GM18505 (cell line): ENCODE measurements at regions not wholly inside any gene's neighbourhood (a gene's known extent, or its start where the extent isn't known, plus 50 kb on each side); places are given as distances from the start of the nearest gene placed in this dataset.

Experiments
- ATAC-seq: cut with Tn5 transposase; IDR thresholded peaks from one replicate; pipeline ENCODE4 v1.9.1; 2021; ENCODE audit not compliant: unreplicated experiment
- POLR2A ChIP-seq: IDR thresholded peaks from 4 replicates; pipeline ENCODE4 v1.6.1; 2011; ENCODE audit warnings: borderline replicate concordance; ENCODE audit not compliant: insufficient read depth, insufficient read length; ENCODE audit errors: extremely low read depth

DNA sequence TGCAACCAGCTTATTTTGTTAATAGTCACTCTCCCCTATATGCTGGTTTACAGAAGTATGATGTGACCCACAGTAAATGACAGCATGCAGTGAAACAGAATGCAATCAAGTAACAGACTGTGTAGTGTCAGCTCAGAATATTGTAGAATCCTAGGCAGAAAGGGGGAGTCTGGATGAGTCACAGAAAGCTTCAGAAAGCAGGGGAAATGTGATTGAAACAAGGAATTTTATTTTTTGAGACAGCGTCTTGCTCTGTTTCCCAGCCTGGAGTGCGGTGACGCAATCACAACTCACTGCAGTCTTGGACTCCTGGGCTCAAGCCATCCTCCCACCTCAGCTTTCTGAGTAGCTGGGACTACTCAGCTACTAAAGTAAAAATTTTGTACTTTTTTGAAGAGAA lies 188.3 kb upstream of the FOXN2 start:
- TF ChIP-seq POLR2A: no peak
- ATAC-seq: no peak

DNA sequence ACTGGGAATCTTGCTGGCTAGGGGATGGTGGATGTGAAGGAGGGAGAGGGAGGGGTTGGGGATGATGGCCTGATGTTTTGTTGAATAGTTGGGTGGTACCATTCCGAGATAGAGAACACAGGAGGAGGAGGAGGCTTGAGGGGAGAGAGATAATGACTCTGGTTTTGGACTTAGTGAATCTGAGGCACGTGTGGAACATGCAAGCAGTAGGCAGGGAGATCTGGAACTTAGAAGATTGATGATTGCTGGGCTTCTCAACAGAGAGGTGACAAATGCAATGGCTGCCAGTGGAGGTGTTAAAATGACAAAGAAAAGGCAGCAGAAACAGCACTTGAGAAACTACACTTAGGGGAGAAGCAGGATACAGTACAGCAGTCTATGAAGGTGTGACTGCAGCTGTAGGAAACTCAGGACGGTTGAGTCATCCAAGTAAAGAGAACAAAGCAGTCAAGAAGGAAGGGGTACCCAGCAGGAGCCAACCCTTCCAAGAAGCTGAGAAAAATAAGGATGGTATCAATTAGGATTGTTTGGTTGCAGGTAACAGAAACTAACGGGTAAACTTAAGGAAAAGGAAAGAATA lies 186.8 kb upstream of the FOXN2 start:
- no peak for ATAC-seq

DNA sequence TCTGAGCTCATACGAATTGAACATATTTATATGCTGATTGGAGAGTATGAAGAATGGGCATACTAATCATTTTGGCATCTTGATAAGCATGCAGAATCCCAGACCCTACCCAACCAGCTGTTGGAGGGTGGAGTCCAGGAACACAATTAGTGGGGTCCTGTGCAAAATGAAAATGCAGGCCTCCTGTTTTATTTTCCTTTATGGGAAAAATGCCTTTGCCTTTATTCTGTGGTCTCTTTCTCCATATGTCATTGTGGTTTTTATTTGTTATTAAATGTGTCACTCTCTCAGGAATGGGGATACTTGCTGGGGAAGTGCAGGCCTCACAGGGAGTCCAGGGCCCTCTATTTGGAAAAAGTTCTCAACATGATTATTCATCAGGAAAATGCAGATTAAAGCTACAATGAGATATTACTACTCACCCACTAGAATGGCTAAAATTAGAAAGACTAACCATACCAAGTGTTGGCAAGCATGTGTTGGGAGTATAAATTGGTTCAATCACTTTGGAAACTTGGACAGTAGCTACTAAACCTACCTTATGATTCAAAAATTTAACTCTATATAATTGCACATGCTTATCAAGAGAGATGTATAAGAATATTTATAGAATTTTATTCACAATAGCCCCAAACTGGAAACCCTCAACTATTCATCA lies 185.1 kb upstream of the FOXN2 start:
- ATAC-seq: no peak

More for the DNA sequence above, 186.8 kb upstream of the FOXN2 start:
- TF ChIP-seq POLR2A: no peak

DNA sequence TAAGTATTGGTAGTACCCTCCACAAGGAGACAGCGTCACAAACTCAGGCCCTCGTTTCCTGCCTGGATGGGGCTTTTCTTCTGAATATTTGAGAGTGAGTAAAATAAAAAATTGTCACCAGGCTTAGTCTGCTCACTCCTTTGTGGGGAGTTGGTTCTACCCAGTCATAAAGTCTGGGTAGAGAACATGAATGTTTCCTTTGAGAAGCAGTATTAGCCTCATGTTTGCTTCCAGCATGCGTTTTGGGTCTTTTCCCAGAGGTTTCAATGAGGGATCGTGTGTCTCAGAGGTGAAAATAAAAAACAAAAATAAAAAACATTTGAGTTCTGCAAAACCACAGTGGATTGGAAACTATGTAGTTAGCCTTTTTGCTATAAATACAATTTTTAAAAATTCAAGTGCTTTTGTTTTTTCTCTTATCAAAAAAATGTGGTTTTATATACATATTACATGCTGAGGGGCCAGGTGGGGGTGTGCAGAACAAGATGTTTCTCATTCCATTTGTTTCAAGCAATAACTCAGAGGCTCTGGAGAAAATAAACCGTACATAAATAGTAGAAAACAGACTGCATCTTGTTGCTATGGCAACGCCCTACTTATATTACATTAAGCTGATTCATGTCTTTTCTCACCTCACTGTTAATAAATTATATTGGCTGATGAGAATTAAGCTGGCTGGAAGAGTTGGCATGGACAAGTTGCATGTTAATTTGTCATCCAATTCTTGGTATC lies 182.8 kb upstream of the FOXN2 start:
- TF ChIP-seq POLR2A: no peak
- ATAC-seq: no peak

More for the DNA sequence above, 185.1 kb upstream of the FOXN2 start:
- no peak for TF ChIP-seq POLR2A

DNA sequence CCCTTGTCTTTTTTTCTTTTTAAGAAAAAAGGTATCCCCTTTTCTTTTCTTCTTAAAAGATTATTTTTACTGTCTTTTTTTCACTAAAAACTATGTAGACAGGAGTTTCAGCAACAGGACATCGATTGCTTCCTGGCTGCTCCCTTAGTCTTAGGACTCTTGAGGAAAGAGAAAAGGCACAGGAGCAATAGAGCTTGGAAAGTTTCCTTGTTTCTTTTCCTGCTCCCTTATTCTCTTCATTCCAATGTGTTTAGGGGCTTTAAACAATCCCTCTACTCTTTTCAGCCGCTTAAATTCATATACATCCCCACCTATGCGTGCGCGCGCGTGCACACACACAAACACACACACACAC lies 182.2 kb upstream of the FOXN2 start:
- TF ChIP-seq POLR2A: no peak
- no peak for ATAC-seq

DNA sequence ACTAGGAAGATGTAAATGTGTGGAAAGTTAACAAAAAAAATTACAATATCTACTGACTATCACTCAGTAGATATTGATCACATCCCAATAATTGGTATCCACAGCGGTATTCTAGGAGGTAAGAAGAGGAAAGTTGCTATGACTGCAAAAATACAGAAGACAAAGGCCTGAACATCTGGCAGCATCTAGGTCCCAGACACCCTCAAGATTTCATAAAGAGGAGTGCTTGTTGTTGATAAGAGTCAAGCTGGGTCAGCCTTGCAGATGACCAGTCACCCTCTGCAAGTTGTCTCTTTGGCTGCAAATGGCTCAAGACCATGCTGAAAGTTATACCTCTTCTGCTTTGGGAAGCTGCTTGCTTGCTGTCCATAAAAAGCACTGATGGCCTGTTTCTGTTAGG lies 179.8 kb upstream of the FOXN2 start:
- ATAC-seq: no peak
- no peak for TF ChIP-seq POLR2A

DNA sequence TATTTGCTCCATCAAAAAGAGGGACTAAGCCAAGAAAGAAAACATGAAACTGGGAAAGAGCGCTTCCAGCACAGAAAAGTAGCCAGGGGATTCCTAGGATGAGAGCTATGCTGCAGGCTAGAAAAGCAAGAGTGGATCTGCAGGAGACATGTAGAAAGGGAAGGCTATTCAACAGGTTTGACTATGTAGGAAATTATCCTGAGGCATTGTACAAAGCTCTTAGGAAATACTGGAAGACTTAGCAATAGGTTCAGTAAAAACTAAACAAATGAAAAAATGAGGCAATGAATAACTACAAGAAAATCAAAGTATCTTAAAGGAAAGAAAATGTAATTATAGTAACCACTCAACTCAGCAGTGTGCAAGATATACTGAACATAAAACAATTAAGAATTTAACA lies 178.7 kb upstream of the FOXN2 start:
- no peak for TF ChIP-seq POLR2A
- no peak for ATAC-seq

DNA sequence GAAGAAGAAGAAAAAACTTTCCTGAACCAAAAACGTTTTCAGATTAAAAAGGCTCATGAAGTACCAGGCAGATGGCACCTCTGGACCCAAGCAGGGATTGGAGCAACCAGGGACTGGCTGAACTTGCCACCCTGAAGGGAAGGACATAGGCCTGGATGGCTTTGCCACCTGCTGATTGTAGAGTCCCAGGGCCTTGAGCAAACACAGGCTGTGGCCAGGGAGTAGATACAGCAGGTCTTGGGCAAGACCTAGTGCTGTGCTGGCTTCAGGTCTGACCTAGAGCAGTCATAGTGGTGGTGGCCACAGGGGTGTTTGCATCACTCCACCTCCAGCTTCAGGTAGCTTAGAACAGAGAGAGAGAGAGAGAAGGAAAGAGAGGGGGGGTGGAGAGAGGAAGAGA lies 176.7 kb upstream of the FOXN2 start:
- no peak for TF ChIP-seq POLR2A
- ATAC-seq: no peak

DNA sequence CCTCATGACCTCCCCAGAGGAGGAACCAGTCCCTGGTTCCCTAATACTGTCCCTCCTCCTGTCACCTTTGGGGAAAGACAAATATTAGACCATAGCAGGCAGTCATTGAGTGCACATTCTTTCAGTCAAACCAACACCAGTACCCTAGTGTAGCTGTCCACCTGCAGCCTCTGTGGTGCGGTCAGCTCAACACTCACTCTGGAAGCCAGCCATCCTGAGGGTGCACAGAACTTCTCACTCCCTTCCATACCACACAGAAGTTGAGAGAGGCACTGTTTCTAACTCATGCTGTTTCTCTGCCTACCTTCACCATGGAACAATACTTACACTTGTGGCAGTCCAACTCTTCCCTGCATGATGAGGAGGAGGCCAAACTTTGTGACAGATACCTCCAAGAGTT lies 175.6 kb upstream of the FOXN2 start:
- no peak for ATAC-seq
- TF ChIP-seq POLR2A: no peak

DNA sequence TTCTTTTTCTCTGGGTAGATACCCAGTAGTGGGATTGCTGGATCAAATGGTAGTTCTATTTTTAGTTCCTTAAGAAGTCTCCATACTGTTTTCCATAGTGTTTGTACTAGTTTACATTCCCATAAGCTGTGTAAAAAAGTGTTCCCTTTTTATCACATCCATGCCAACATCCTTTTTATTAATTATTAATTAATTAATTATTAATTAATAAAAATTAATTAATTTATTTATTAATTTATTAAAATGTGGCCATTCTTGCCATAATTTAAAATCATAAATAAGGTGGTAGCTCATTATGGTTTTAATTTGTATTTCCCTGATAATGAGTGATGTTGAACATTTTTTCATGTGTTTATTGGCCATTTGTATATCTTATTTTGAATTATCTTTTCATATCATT lies 173.9 kb upstream of the FOXN2 start:
- TF ChIP-seq POLR2A: no peak
- no peak for ATAC-seq

DNA sequence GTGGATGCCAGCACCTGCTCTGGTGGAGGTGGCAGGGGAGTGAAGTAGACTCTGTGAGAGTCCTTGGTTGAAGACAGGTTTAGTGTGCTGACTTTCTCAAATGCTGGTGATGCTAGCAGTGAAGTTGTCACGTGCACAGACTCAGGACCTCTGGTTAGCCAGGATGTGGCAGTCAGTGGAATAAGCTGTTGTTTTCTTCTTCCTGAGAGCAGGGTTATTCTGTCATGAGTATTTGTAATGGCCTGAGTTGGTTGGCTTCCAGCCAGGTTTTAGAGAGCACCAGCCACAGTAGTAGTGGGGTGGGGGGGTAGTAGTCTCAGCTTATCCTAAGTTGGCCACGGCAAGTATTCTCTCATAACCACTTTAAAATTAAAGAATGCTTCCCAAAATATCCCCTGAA lies 169.7 kb upstream of the FOXN2 start:
- TF ChIP-seq POLR2A: no peak
- ATAC-seq: no peak

DNA sequence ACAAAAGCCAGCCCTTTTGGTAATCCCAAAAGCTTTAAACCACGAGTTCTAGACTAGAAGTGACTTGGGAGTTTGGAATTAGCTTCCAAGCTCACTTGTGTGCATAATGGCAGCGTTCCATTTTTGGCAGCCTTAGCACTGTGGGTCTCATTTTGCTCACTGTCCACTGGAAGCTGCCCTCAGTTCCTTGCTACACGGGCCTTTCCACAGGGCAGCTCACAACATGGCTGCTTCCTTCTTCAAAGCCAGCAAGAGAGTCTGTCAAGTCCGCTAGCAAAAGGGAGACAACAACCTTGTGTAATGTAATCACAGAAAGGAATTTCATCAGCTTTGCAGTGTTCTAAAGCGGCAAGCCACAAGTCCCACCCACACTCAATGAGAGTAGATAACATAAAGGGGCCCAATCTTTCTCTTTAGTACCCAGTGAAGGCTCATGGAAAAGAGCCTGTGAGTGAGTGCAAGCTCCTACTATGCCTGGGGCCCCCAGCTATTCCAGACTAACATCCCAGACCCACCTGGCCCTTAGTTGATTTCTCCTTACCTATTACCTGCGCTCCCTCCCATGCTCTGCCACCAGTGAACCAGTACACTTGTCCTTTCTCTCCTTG lies 168.5 kb upstream of the FOXN2 start:
- no peak for ATAC-seq
- no peak for TF ChIP-seq POLR2A

DNA sequence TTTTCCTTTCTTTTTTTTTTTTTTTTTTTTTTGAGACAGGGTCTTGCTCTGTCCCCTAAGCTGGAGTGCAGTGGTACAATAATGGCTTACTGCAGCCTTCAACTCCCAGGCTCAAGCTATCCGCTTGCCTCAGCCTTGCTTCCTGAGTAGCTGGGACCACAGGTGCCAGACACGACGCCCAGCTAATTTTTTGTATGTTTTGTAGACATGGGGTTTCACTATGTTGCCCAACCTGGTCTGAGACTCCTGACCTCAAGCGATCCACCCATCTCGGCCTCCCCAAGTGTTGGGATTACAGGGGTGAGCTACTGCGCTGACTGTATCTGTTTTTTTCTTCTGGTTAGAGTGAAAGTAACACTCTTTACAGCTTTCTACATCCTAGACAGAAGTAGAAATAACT lies 167.9 kb upstream of the FOXN2 start:
- no peak for TF ChIP-seq POLR2A
- ATAC-seq: no peak

DNA sequence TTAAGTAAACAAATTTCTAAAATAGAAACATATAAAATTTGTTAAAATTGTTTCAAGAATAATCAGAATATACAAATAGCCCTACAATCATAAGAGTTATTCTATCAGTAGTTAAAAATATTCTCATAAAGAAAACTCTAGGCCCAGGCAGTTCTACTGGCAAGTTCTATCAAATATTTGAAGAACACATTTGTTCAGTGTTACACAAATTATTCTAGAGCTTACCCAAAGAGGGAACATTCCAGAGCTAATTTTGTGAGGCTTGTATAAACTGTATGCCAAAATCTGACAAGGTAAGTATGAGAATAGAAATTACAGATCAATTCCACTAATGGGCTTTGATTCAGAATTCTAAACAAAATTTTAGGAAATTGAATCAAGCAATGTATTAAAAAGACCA lies 166.8 kb upstream of the FOXN2 start:
- ATAC-seq: no peak
- TF ChIP-seq POLR2A: no peak
